HepG2 (cell line): ENCODE measurements at regions not wholly inside any gene's neighbourhood (a gene's known extent, or its start where the extent isn't known, plus 50 kb on each side); places are given as distances from the start of the nearest gene placed in this dataset.

Experiments
- ATAC-seq: fragments of 200-7000 bp; cut with Tn5 transposase; 3 replicates; pipeline ENCODE4 v1.9.1; 2020; ENCODE audit warnings: mild to moderate bottlenecking, moderate library complexity
- BruUV-seq: library from RNA; stranded (reverse); fragments of 400-500 nt; replicated peaks from 2 replicates; lab custom pipeline; 2021; lab: Mats Ljungman, UMichigan
- CTCF ChIA-PET: fragments of 300-600 bp; formaldehyde crosslinking; extraction: SDS; loops from one replicate; lab custom pipeline; 2021; ENCODE audit warnings: low total read pairs, inconsistent platforms, low intra/inter-chr PET ratio; lab: Yijun Ruan, JAX
- POLR2A ChIA-PET: fragments of 350-600 bp; sonication (Branson Sonifier 250); formaldehyde crosslinking; loops from one replicate; lab custom pipeline; 2020; ENCODE audit warnings: antibody characterized with exemption, inconsistent platforms; lab: Yijun Ruan, JAX
- DNase-seq: peaks from one replicate; pipeline ENCODE4 v3.0.0-alpha.2; 2015; ENCODE audit warnings: low spot score
- FAIRE-seq: peaks from 3 replicates; lab custom pipeline; 2011; peaks lifted over from hg19 to GRCh38; lab: Jason Lieb, UNC
- H2AFZ ChIP-seq: one replicate; pipeline ENCODE4 v1.6.1; 2011; ENCODE audit warnings: low read length, inconsistent platforms
- H3K27ac ChIP-seq: fragments of 300-600 bp; 3 replicates; pipeline ENCODE4 v1.8.0; 2011; ENCODE audit warnings: mixed run types, mild to moderate bottlenecking, mixed read lengths, low read length, inconsistent platforms; ENCODE audit not compliant: insufficient read depth; ENCODE audit errors: extremely low read length
- H3K27me3 ChIP-seq, 2 experiments: fragments of 200-600 bp in 1 of 2; 2 replicates in 1 of 2; 3 replicates in 1 of 2; pipeline versions ENCODE4 v1.6.0 to v1.8.0; 2011; ENCODE audit warnings: low read length in 2 of 2, mild to moderate bottlenecking in 2 of 2, moderate library complexity in 2 of 2, inconsistent platforms in 1 of 2; ENCODE audit not compliant: insufficient read depth in 2 of 2, control insufficient read depth in 1 of 2
- H3K36me3 ChIP-seq, 2 experiments: fragments of 200-600 bp in 1 of 2; replicated peaks in 1 of 2; 2 replicates in 1 of 2; 3 replicates in 1 of 2; pipeline versions ENCODE4 v1.5.1 to v1.8.0; 2011; ENCODE audit warnings: low read length in 2 of 2, inconsistent platforms in 1 of 2; ENCODE audit not compliant: insufficient read depth in 2 of 2, control insufficient read depth in 1 of 2
- H3K4me1 ChIP-seq: 2 replicates; pipeline ENCODE4 v1.5.1; 2012; ENCODE audit warnings: low read length, inconsistent platforms; ENCODE audit not compliant: insufficient read depth
- H3K4me2 ChIP-seq: 2 replicates; pipeline ENCODE4 v1.6.0; 2011; ENCODE audit warnings: low read depth, low read length, inconsistent platforms
- H3K4me3 ChIP-seq, 3 experiments: fragments of 200-600 bp in 1 of 3; sonication (generic), shearing (Covaris generic) in 1 of 3; replicated peaks in 1 of 3; 2 replicates each; pipeline ENCODE4 v1.5.1; 2011 to 2016; ENCODE audit warnings: low read length in 3 of 3, inconsistent platforms in 2 of 3, low read depth in 2 of 3, mild to moderate bottlenecking in 2 of 3, control low read depth in 1 of 3, mixed read lengths in 1 of 3; ENCODE audit not compliant: insufficient read depth in 1 of 3
- H3K79me2 ChIP-seq: one replicate; pipeline ENCODE4 v1.6.1; 2011; ENCODE audit warnings: low read length, inconsistent platforms; ENCODE audit not compliant: insufficient read depth
- H3K9ac ChIP-seq: 2 replicates; pipeline ENCODE4 v1.6.0; 2011; ENCODE audit warnings: mild to moderate bottlenecking, low read depth, low read length, inconsistent platforms; ENCODE audit not compliant: insufficient read depth
- H3K9me3 ChIP-seq: 2 replicates; pipeline ENCODE4 v1.5.1; 2012; ENCODE audit warnings: mild to moderate bottlenecking, low read length
- H4K20me1 ChIP-seq: 2 replicates; pipeline ENCODE4 v1.6.0; 2011; ENCODE audit warnings: inconsistent platforms, mild to moderate bottlenecking, low read length, moderate library complexity; ENCODE audit not compliant: insufficient read depth
- AGO2 ChIP-seq: fragments of 200-400 bp; formaldehyde crosslinking; optimal IDR thresholded peaks from 2 replicates; pipeline ENCODE3; 2017; ENCODE audit warnings: mild to moderate bottlenecking, low read depth, low read length, moderate library complexity
- CHD2 ChIP-seq: IDR thresholded peaks from 2 replicates; pipeline ENCODE4 v1.6.1; 2011; ENCODE audit warnings: low read depth, low read length, improper control_type of control experiment
- GPN1 ChIP-seq: sonication (generic); formaldehyde crosslinking; IDR thresholded peaks from 2 replicates; pipeline ENCODE4 v1.5.1; 2020; ENCODE audit warnings: missing genetic modification reagents, borderline replicate concordance
- KLF11 ChIP-seq: IDR thresholded peaks from 2 replicates; pipeline ENCODE4 v1.6.1; 2016; ENCODE audit warnings: missing compliant biosample characterization
- KLF15 ChIP-seq: sonication (generic); formaldehyde crosslinking; IDR thresholded peaks from 2 replicates; pipeline ENCODE4 v1.8.1; 2023; ENCODE audit warnings: borderline replicate concordance, mild to moderate bottlenecking, inconsistent platforms, missing genetic modification reagents, mixed read lengths
- NCOR1 ChIP-seq: fragments of 200-600 bp; sonication (generic); IDR thresholded peaks from 2 replicates; pipeline ENCODE4 v1.7.0; 2017; ENCODE audit warnings: antibody characterized with exemption, low read length, borderline replicate concordance
- NFYB ChIP-seq: sonication (generic); formaldehyde crosslinking; IDR thresholded peaks from 2 replicates; pipeline ENCODE4 v1.4.0; 2020; ENCODE audit warnings: missing genetic modification reagents
- PRPF4 ChIP-seq: fragments of 200-400 bp; formaldehyde crosslinking; IDR thresholded peaks from 2 replicates; pipeline ENCODE4 v1.6.1; 2016; ENCODE audit warnings: low read length, low read depth; ENCODE audit not compliant: poor library complexity, severe bottlenecking
- SAP130 ChIP-seq: IDR thresholded peaks from 2 replicates; pipeline ENCODE4 v1.6.1; 2016; ENCODE audit warnings: low read depth
- SMAD3 ChIP-seq: sonication (generic); formaldehyde crosslinking; IDR thresholded peaks from 2 replicates; pipeline ENCODE4 v1.4.0; 2020; ENCODE audit warnings: missing genetic modification reagents
- TCF7 ChIP-seq: sonication (generic); IDR thresholded peaks from 2 replicates; pipeline ENCODE4 v1.6.1; 2016; ENCODE audit warnings: antibody characterized with exemption, low read depth
- TEAD3 ChIP-seq: optimal IDR thresholded peaks from 2 replicates; pipeline ENCODE3; 2016; ENCODE audit warnings: borderline replicate concordance
- ZNF12 ChIP-seq: sonication (generic); formaldehyde crosslinking; IDR thresholded peaks from 2 replicates; pipeline ENCODE4 v1.5.0; 2020; ENCODE audit warnings: missing genetic modification reagents
- ZNF383 ChIP-seq: sonication (generic); formaldehyde crosslinking; IDR thresholded peaks from 2 replicates; pipeline ENCODE4 v1.4.0; 2020; ENCODE audit warnings: missing genetic modification reagents, mild to moderate bottlenecking, borderline replicate concordance
- ZNF761 ChIP-seq: sonication (generic); formaldehyde crosslinking; conservative IDR thresholded peaks from 2 replicates; pipeline ENCODE4 v1.4.0; 2020; ENCODE audit warnings: mild to moderate bottlenecking, missing genetic modification reagents
- ZNF850 ChIP-seq: sonication (generic); formaldehyde crosslinking; conservative IDR thresholded peaks from 2 replicates; pipeline ENCODE4 v1.9.0; 2021; ENCODE audit warnings: mild to moderate bottlenecking, missing genetic modification reagents
- WGBS: methylation state at CpG from one replicate; pipeline ENCODE4 v1.1.6; 2017; ENCODE audit warnings: low lambda C conversion rate; 5-methylcytosine and 5-hydroxymethylcytosine counted together
- in situ Hi-C: cut with HindIII; loops from 2 replicates; pipeline ENCODE4 v1.10.0; 2017; ENCODE audit warnings: low pct_unique_long_range_greater_than_20kb; ENCODE audit not compliant: extremely low pct_ligation_motif_present
- intact Hi-C: fragments of 100-400 bp; cut with micrococcal nuclease; formaldehyde crosslinking; loops from one replicate; pipeline ENCODE4 v1.10.0; 2022; ENCODE audit not compliant: unreplicated experiment
- TF ChIP-seq, protein P1 (sequence below): sonication (generic); formaldehyde crosslinking; IDR thresholded peaks from 2 replicates; pipeline ENCODE4 v1.4.0; 2020; ENCODE audit warnings: mild to moderate bottlenecking, missing genetic modification reagents, borderline replicate concordance
- TF ChIP-seq, protein P2 (sequence below): sonication (generic); formaldehyde crosslinking; IDR thresholded peaks from 2 replicates; pipeline ENCODE4 v1.8.0; 2022; ENCODE audit warnings: mild to moderate bottlenecking, missing genetic modification reagents; ENCODE audit not compliant: insufficient replicate concordance
- TF ChIP-seq, protein P3 (sequence below): sonication (generic); formaldehyde crosslinking; IDR thresholded peaks from 2 replicates; pipeline ENCODE4 v1.5.0; 2020; ENCODE audit warnings: missing genetic modification reagents, mild to moderate bottlenecking, borderline replicate concordance
- TF ChIP-seq, protein P4 (sequence below): sonication (generic); formaldehyde crosslinking; IDR thresholded peaks from 2 replicates; pipeline ENCODE4 v1.8.1; 2022; ENCODE audit warnings: mild to moderate bottlenecking, missing genetic modification reagents

DNA sequence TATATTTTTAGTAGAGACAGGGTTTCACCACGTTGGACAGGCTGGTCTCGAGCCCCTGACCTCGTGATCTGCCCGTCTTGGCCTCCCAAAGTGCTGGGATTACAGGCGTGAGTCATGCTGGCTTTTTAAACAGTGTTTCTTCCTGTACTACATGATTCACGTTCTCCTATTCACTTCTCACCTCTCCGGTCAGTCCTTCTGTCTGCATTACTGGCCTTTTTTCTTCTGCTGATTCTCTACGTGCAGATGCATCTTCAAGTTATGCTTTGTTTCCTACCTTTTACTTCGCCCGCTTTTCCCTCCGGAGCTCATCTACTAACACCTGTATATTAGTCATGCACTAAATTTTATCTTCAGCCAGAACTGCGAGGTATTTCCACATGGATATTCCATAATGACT lies 296.2 kb upstream of the FLRT2 start (continued):
- TF ChIP-seq, protein P1, sequence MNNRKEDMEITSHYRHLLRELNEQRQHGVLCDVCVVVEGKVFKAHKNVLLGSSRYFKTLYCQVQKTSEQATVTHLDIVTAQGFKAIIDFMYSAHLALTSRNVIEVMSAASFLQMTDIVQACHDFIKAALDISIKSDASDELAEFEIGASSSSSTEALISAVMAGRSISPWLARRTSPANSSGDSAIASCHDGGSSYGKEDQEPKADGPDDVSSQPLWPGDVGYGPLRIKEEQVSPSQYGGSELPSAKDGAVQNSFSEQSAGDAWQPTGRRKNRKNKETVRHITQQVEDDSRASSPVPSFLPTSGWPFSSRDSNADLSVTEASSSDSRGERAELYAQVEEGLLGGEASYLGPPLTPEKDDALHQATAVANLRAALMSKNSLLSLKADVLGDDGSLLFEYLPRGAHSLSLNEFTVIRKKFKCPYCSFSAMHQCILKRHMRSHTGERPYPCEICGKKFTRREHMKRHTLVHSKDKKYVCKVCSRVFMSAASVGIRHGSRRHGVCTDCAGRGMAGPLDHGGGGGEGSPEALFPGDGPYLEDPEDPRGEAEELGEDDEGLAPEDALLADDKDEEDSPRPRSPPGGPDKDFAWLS, result no peak
- TF ChIP-seq PRPF4 (no peak), KLF11 (CRISPR knock-in tag) (no peak), ZNF383 (CRISPR knock-in tag) (no peak)

DNA sequence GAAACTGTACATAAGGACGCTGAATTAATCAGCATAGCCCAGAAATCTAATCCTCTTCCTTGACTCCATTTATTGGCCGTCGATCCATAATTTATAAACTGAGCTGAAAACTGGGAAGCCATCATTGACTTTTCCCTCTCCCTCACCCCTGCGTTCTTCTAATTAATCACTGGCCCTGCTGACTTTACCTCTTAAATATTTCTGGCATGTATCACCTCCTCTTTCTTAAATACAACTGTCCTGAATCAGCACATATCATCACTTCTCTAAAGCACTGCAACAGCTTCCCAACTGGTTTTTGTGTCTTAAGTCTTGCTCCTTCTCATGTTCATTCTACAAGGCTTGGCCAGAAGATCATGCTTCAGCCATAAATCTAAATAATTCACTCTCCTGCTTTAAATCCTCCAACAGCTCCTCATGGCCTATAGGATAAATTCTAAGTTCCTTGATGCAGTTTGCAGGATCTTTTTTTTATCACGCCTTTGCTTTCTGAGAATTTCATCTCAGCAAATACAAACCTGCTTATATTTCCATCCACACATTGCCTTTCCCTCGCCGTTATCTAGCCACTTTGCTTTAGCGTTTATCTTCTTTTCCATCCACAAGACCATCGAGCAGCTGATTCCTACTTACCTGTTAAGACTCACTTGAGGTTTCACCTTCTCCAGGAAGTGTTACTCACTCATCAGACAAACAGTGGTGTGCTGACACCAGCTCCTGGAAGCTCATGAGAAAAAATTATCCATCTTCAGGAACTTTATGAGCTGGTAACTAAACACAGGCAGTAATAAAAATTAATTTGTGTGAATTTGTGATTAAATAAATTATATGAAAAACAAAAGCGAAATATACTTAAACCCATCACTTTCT lies 295.6 kb upstream of the FLRT2 start:
- 7% methylated on average over 10 of the region's 10 CpGs for WGBS
- CTCF ChIA-PET, result no interaction called here
- TF ChIP-seq, protein P2, sequence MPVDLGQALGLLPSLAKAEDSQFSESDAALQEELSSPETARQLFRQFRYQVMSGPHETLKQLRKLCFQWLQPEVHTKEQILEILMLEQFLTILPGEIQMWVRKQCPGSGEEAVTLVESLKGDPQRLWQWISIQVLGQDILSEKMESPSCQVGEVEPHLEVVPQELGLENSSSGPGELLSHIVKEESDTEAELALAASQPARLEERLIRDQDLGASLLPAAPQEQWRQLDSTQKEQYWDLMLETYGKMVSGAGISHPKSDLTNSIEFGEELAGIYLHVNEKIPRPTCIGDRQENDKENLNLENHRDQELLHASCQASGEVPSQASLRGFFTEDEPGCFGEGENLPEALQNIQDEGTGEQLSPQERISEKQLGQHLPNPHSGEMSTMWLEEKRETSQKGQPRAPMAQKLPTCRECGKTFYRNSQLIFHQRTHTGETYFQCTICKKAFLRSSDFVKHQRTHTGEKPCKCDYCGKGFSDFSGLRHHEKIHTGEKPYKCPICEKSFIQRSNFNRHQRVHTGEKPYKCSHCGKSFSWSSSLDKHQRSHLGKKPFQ (CRISPR knock-in tag), result no peak
- TF ChIP-seq SMAD3 (CRISPR knock-in tag) (no peak), ZNF761 (CRISPR knock-in tag) (no peak), TCF7 (no peak), SAP130 (no peak), KLF15 (no peak), TEAD3 (CRISPR knock-in tag) (no peak), ZNF850 (CRISPR knock-in tag) (no peak), CHD2 (no peak), NFYB (CRISPR knock-in tag) (no peak), AGO2 (no peak), NCOR1 (no peak), GPN1 (CRISPR knock-in tag) (no peak), ZNF12 (CRISPR knock-in tag) (no peak)
- TF ChIP-seq, protein P3, sequence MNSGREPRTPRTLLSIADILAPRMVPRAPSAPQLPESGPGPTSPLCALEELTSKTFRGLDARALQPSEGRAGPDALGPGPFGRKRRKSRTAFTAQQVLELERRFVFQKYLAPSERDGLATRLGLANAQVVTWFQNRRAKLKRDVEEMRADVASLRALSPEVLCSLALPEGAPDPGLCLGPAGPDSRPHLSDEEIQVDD (CRISPR knock-in tag), result no peak
- TF ChIP-seq, protein P4, sequence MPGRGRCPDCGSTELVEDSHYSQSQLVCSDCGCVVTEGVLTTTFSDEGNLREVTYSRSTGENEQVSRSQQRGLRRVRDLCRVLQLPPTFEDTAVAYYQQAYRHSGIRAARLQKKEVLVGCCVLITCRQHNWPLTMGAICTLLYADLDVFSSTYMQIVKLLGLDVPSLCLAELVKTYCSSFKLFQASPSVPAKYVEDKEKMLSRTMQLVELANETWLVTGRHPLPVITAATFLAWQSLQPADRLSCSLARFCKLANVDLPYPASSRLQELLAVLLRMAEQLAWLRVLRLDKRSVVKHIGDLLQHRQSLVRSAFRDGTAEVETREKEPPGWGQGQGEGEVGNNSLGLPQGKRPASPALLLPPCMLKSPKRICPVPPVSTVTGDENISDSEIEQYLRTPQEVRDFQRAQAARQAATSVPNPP (CRISPR knock-in tag), result no peak

More for the DNA sequence above, 295.6 kb upstream of the FLRT2 start:
- no TSS peak for BruUV-seq
- no peak overlapping the region for H2AFZ ChIP-seq
- H4K20me1 ChIP-seq, result no peaks in the 10 kb centered on the region
- in situ Hi-C loops (no loop called here), intact Hi-C loops (no loop called here)
- POLR2A ChIA-PET, result no interaction called here
- no peak overlapping the region for H3K9ac ChIP-seq
- H3K4me2 ChIP-seq, result no peak overlapping the region
- FAIRE-seq, result no peak
- H3K27me3 ChIP-seq, result no peaks in the 10 kb centered on the region
- DNase-seq, result no peak
- H3K27ac ChIP-seq, result no peak overlapping the region
- peaks cover 76% of the 10 kb centered on the region for H3K9me3 ChIP-seq
- no peaks in the 10 kb centered on the region for H3K36me3 ChIP-seq
- no peak for ATAC-seq
- H3K79me2 ChIP-seq, result no peaks in the 10 kb centered on the region
- H3K4me1 ChIP-seq, result no peaks in the 10 kb centered on the region
- no peak overlapping the region for H3K4me3 ChIP-seq
